AG04449 (cell line): ENCODE measurements at regions not wholly inside any gene's neighbourhood (a gene's known extent, or its start where the extent isn't known, plus 50 kb on each side); places are given as distances from the start of the nearest gene placed in this dataset.
"Not testable (repeated sequence)": the region's sequence is repeated elsewhere in the genome, so short reads cannot be mapped to it uniquely, and the experiment has no call there.

Source experiments
- CTCF ChIA-PET: fragments of 350-600 bp; formaldehyde crosslinking; extraction: SDS; loops from one replicate; lab custom pipeline; 2021; ENCODE audit warnings: antibody characterized with exemption; lab: Yijun Ruan, JAX
- POLR2A ChIA-PET: fragments of 400-600, 350-600 bp; formaldehyde crosslinking; extraction: SDS; loops from one replicate; lab custom pipeline; 2020; ENCODE audit warnings: antibody characterized with exemption, inconsistent platforms; lab: Yijun Ruan, JAX
- DNase-seq: peaks from one replicate; pipeline ENCODE4 v3.0.0-alpha.2; 2010; ENCODE audit warnings: low read depth, low spot score
- H3K4me3 ChIP-seq: 2 replicates; pipeline ENCODE4 v1.5.1; 2011; ENCODE audit warnings: low read depth, mild to moderate bottlenecking, control low read depth, low read length
- CTCF ChIP-seq: IDR thresholded peaks from one replicate; pipeline ENCODE4 v1.5.1; 2011; ENCODE audit warnings: mild to moderate bottlenecking, moderate library complexity, low read length, control low read depth, inconsistent platforms; ENCODE audit not compliant: insufficient read depth; ENCODE audit errors: missing control alignments

- ChIA-PET POLR2A (no interaction called here), CTCF (no interaction called here)
- no peak overlapping the region for H3K4me3 ChIP-seq
- no peak for TF ChIP-seq CTCF
- DNase-seq, result no peak
These were observed 138.9 kb upstream of the SLC13A1 start for GRCh38 chr7:123338688-123339087.

GRCh38 chr7:123329988-123330643, 130.3 kb upstream of the SLC13A1 start:
- no peak for DNase-seq
- ChIA-PET CTCF (no interaction called here), POLR2A (no interaction called here)
- H3K4me3 ChIP-seq, result no peak overlapping the region
- no peak for TF ChIP-seq CTCF

GRCh38 chr7:123327661-123328060, 127.9 kb upstream of the SLC13A1 start:
- no peak for TF ChIP-seq CTCF
- no peak overlapping the region for H3K4me3 ChIP-seq
- CTCF ChIA-PET, result no interaction called here
- no peak for DNase-seq
- POLR2A ChIA-PET, result no interaction called here

- POLR2A ChIA-PET, result no interaction called here
- TF ChIP-seq CTCF, result no peak
- DNase-seq, result no peak
- no peak overlapping the region for H3K4me3 ChIP-seq
- CTCF ChIA-PET, result no interaction called here
These were observed 124.5 kb upstream of the SLC13A1 start for GRCh38 chr7:123324283-123324682.

- ChIA-PET POLR2A (no interaction called here), CTCF (no interaction called here)
- no peak overlapping the region for H3K4me3 ChIP-seq
- no peak for DNase-seq
- TF ChIP-seq CTCF, result no peak
These were observed 123.9 kb upstream of the SLC13A1 start for GRCh38 chr7:123323689-123324088.

- H3K4me3 ChIP-seq, CTCF ChIA-PET, DNase-seq, POLR2A ChIA-PET: not testable (repeated sequence)
These were observed 121.8 kb upstream of the SLC13A1 start for GRCh38 chr7:123321578-123321977.

GRCh38 chr7:123319911-123320310, 120.1 kb upstream of the SLC13A1 start:
- DNase-seq, result no peak
- ChIA-PET POLR2A (no interaction called here), CTCF (no interaction called here)
- H3K4me3 ChIP-seq, result no peak overlapping the region
- TF ChIP-seq CTCF, result no peak
